HEK293 (cell line): ENCODE measurements at regions not wholly inside any gene's neighbourhood (a gene's known extent, or its start where the extent isn't known, plus 50 kb on each side); places are given as distances from the start of the nearest gene placed in this dataset.

ENCODE experiments used
- BCL11A ChIP-seq: fragments of 450-650 bp; formaldehyde crosslinking; IDR thresholded peaks from 2 replicates; pipeline ENCODE4 v1.5.1; 2016; ENCODE audit warnings: low read depth, missing biosample characterization, missing genetic modification characterization
- CTCF ChIP-seq: fragments of 450-650 bp; formaldehyde crosslinking; IDR thresholded peaks from 2 replicates; pipeline ENCODE4 v1.5.1; 2016; ENCODE audit warnings: missing biosample characterization, missing genetic modification characterization
- GLIS1 ChIP-seq: fragments of 450-650 bp; formaldehyde crosslinking; IDR thresholded peaks from 2 replicates; pipeline ENCODE4 v1.5.1; 2016; ENCODE audit warnings: missing biosample characterization, missing genetic modification characterization
- GLIS2 ChIP-seq: fragments of 450-650 bp; formaldehyde crosslinking; IDR thresholded peaks from 2 replicates; pipeline ENCODE4 v1.5.1; 2016; ENCODE audit warnings: missing biosample characterization, missing genetic modification characterization
- HOXC10 ChIP-seq: sonication (generic); formaldehyde crosslinking; IDR thresholded peaks from 2 replicates; pipeline ENCODE4 v1.8.1; 2023; ENCODE audit warnings: mild to moderate bottlenecking, missing genetic modification reagents
- HOXD13 ChIP-seq: sonication (generic); formaldehyde crosslinking; IDR thresholded peaks from 2 replicates; pipeline ENCODE4 v1.8.0; 2022; ENCODE audit warnings: missing genetic modification reagents, borderline replicate concordance
- KLF1 ChIP-seq: fragments of 450-650 bp; formaldehyde crosslinking; IDR thresholded peaks from 2 replicates; pipeline ENCODE4 v1.5.1; 2016; ENCODE audit warnings: missing biosample characterization, missing genetic modification characterization
- KLF8 ChIP-seq: fragments of 450-650 bp; formaldehyde crosslinking; IDR thresholded peaks from 2 replicates; pipeline ENCODE4 v1.5.1; 2016; ENCODE audit warnings: missing biosample characterization, missing genetic modification characterization
- PATZ1 ChIP-seq: fragments of 450-650 bp; formaldehyde crosslinking; IDR thresholded peaks from 2 replicates; pipeline ENCODE4 v1.5.1; 2016; ENCODE audit warnings: missing biosample characterization, missing genetic modification characterization
- REPIN1 ChIP-seq: fragments of 450-650 bp; formaldehyde crosslinking; IDR thresholded peaks from 2 replicates; pipeline ENCODE4 v1.5.1; 2017; ENCODE audit warnings: missing biosample characterization, missing genetic modification characterization, low read depth
- SP3 ChIP-seq: fragments of 450-650 bp; formaldehyde crosslinking; IDR thresholded peaks from 2 replicates; pipeline ENCODE4 v1.5.1; 2016; ENCODE audit warnings: missing biosample characterization, missing genetic modification characterization
- SP7 ChIP-seq: fragments of 450-650 bp; formaldehyde crosslinking; IDR thresholded peaks from 2 replicates; pipeline ENCODE4 v1.5.1; 2016; ENCODE audit warnings: missing biosample characterization, missing genetic modification characterization
- TCF7L2 ChIP-seq: IDR thresholded peaks from 2 replicates; pipeline ENCODE4 v1.6.1; 2011; ENCODE audit warnings: low read depth, mild to moderate bottlenecking, inconsistent platforms, low read length, moderate library complexity, borderline replicate concordance
- WT1 ChIP-seq: fragments of 450-650 bp; formaldehyde crosslinking; IDR thresholded peaks from 2 replicates; pipeline ENCODE4 v1.5.1; 2016; ENCODE audit warnings: missing biosample characterization, missing genetic modification characterization
- ZBTB49 ChIP-seq: fragments of 450-650 bp; formaldehyde crosslinking; IDR thresholded peaks from 2 replicates; pipeline ENCODE4 v1.5.1; 2016; ENCODE audit warnings: missing biosample characterization, missing genetic modification characterization, low read depth
- ZNF324 ChIP-seq: fragments of 450-650 bp; formaldehyde crosslinking; IDR thresholded peaks from 2 replicates; pipeline ENCODE4 v1.5.1; 2016; ENCODE audit warnings: missing biosample characterization, missing genetic modification characterization
- ZNF398 ChIP-seq: fragments of 450-650 bp; formaldehyde crosslinking; IDR thresholded peaks from 2 replicates; pipeline ENCODE4 v1.5.1; 2017; ENCODE audit warnings: missing biosample characterization, missing genetic modification characterization
- ZNF488 ChIP-seq: fragments of 450-650 bp; formaldehyde crosslinking; IDR thresholded peaks from 2 replicates; pipeline ENCODE4 v1.5.1; 2016; ENCODE audit warnings: missing biosample characterization, missing genetic modification characterization
- ZNF530 ChIP-seq: fragments of 450-650 bp; formaldehyde crosslinking; IDR thresholded peaks from 2 replicates; pipeline ENCODE4 v1.5.1; 2016; ENCODE audit warnings: low read depth, missing biosample characterization, missing genetic modification characterization
- ZNF629 ChIP-seq: fragments of 450-650 bp; formaldehyde crosslinking; IDR thresholded peaks from 2 replicates; pipeline ENCODE4 v1.5.1; 2017; ENCODE audit warnings: missing biosample characterization, missing genetic modification characterization
- ZNF654 ChIP-seq: fragments of 450-650 bp; formaldehyde crosslinking; IDR thresholded peaks from 2 replicates; pipeline ENCODE4 v1.5.1; 2016; ENCODE audit warnings: low read depth, missing biosample characterization, missing genetic modification characterization
- ZNF660 ChIP-seq: fragments of 450-650 bp; IDR thresholded peaks from 2 replicates; pipeline ENCODE4 v1.5.1; 2018; ENCODE audit warnings: missing biosample characterization, mild to moderate bottlenecking, missing genetic modification characterization
- ZNF692 ChIP-seq: fragments of 450-650 bp; formaldehyde crosslinking; IDR thresholded peaks from 2 replicates; pipeline ENCODE4 v1.5.1; 2016; ENCODE audit warnings: missing biosample characterization, missing genetic modification characterization
- ZNF704 ChIP-seq: fragments of 450-650 bp; formaldehyde crosslinking; IDR thresholded peaks from 2 replicates; pipeline ENCODE4 v1.5.1; 2016; ENCODE audit warnings: missing biosample characterization, missing genetic modification characterization
- ZNF747 ChIP-seq: fragments of 450-650 bp; formaldehyde crosslinking; IDR thresholded peaks from 2 replicates; pipeline ENCODE4 v1.5.1; 2016; ENCODE audit warnings: missing biosample characterization, missing genetic modification characterization
- ZNF76 ChIP-seq: fragments of 450-650 bp; formaldehyde crosslinking; IDR thresholded peaks from 2 replicates; pipeline ENCODE4; 2016; ENCODE audit warnings: low read depth, missing biosample characterization, missing genetic modification characterization, borderline replicate concordance
- ZNF776 ChIP-seq: fragments of 450-650 bp; formaldehyde crosslinking; IDR thresholded peaks from 2 replicates; pipeline ENCODE4 v1.5.0; 2017; ENCODE audit warnings: missing biosample characterization, missing genetic modification characterization, borderline replicate concordance
- ZNF791 ChIP-seq: fragments of 450-650 bp; formaldehyde crosslinking; IDR thresholded peaks from 2 replicates; pipeline ENCODE4 v1.5.1; 2016; ENCODE audit warnings: missing biosample characterization, missing genetic modification characterization

GRCh38 chr18:6482198-6482977 lies 67.7 kb upstream of the L3MBTL4 start (continued):
- TF ChIP-seq ZNF692 (peak; percentile 73), ZNF629 (peak; percentile 61), HOXD13 (no peak), BCL11A (tag by site-specific recombination) (no peak), ZNF654 (tag by site-specific recombination) (peak; percentile 87), PATZ1 (tag by site-specific recombination) (peak; percentile 56; the same call in 1 of the 2 replicates), ZNF791 (no peak), CTCF (tag by site-specific recombination) (peak; percentile 92), ZNF530 (tag by site-specific recombination) (no peak), ZNF776 (tag by site-specific recombination) (no peak), ZNF747 (no peak), SP3 (tag by site-specific recombination) (peak; percentile 77), TCF7L2 (no peak), KLF1 (peak; percentile 65), ZBTB49 (no peak), ZNF704 (tag by site-specific recombination) (no peak), GLIS1 (tag by site-specific recombination) (peak; percentile 93), HOXC10 (no peak), ZNF660 (tag by site-specific recombination) (0 out of 2 replicates have a peak, but pooled peaks have one; percentile 40), ZNF324 (tag by site-specific recombination) (no peak), REPIN1 (no peak), WT1 (tag by site-specific recombination) (peak; percentile 59; the same call in 1 of the 2 replicates), GLIS2 (tag by site-specific recombination) (peak; percentile 97), ZNF76 (tag by site-specific recombination) (no peak), KLF8 (tag by site-specific recombination) (peak; percentile 50; the same call in 1 of the 2 replicates), ZNF398 (no peak), ZNF488 (tag by site-specific recombination) (no peak), SP7 (0 out of 2 replicates have a peak, but pooled peaks have one; percentile 31)
